ENCODE measurements at regions not wholly inside any gene's neighbourhood (a gene's known extent, or its start where the extent isn't known, plus 50 kb on each side); places are given as distances from the start of the nearest gene placed in this dataset.

- Histone ChIP-seq H3K27me3 (no peaks in the 10 kb centered on the region), H3K27ac (no peak overlapping the region), H3K36me3 (no peaks in the 10 kb centered on the region), H3K4me3 (no peak overlapping the region), H3K9me3 (no peaks in the 10 kb centered on the region), H3K4me1 (peaks cover 0 to 8% (median 2%) of the 10 kb centered on the region in 4 donors)
- no peak for DNase-seq
- intact Hi-C loops (cut with DNase I; ENCODE audit: low total_unique reads): no loop called here
- WGBS, 5 donors: 93 to 97% (median 96%) methylated on average over 8 of the region's 8 CpGs
- no peak for TF ChIP-seq POLR2AphosphoS5 (IDR thresholded peaks at IDR 0.05)
- no peak for TF ChIP-seq POLR2A (IDR thresholded peaks at IDR 0.05)
- TF ChIP-seq EP300 (IDR thresholded peaks at IDR 0.05): no peak
- TF ChIP-seq CTCF (IDR thresholded peaks at IDR 0.05): no peak
These were observed 479.4 kb upstream of the JARID2 start for GRCh38 chr6:14766391-14766994.

DNA sequence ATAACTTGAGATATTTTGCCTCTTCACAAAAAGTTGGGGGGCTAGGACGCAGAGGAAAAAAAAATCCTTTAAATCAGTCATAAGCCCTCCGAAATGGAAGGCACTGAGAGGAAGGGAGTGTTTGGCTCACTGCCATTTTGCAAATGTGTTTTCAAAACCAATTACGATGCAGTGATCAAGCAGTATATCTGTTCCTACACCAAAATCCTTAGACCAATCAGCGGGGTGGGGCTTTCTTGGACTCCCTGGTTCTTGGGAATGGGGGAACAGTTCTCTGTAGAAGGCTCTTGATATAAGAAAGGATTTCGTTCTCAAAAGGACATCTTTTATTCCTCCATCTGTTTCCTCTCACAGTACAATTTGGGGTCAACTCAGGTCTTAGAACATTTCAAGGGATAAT is 478.6 kb upstream of the JARID2 start:
- H3K36me3 ChIP-seq: no peaks in the 10 kb centered on the region
- peaks cover 0 to 8% (median 2%) of the 10 kb centered on the region in 4 donors for H3K4me1 ChIP-seq
- no peaks in the 10 kb centered on the region for H3K9me3 ChIP-seq
- peak in 1 of 2 donors; percentile 53 for DNase-seq
- TF ChIP-seq POLR2AphosphoS5 (IDR thresholded peaks at IDR 0.05): no peak
- TF ChIP-seq POLR2A (IDR thresholded peaks at IDR 0.05): no peak
- TF ChIP-seq CTCF (IDR thresholded peaks at IDR 0.05): no peak
- TF ChIP-seq EP300 (IDR thresholded peaks at IDR 0.05): no peak
- H3K4me3 ChIP-seq: no peak overlapping the region
- 55 to 81% (median 72%) methylated on average over 5 of the region's 5 CpGs for WGBS, 5 donors
- H3K27ac ChIP-seq: no peak overlapping the region
- no peaks in the 10 kb centered on the region for H3K27me3 ChIP-seq
- intact Hi-C loops (cut with DNase I; ENCODE audit: low total_unique reads): no loop called here

GRCh38 chr6:14770040-14770439 is 475.8 kb upstream of the JARID2 start:
- DNase-seq: no peak
- H3K4me3 ChIP-seq: no peak overlapping the region
- H3K9me3 ChIP-seq: no peaks in the 10 kb centered on the region
- peaks cover 0 to 4% (median 0%) of the 10 kb centered on the region in 4 donors for H3K4me1 ChIP-seq
- no peaks in the 10 kb centered on the region for H3K36me3 ChIP-seq
- intact Hi-C loops (cut with DNase I; ENCODE audit: low total_unique reads): no loop called here
- H3K27me3 ChIP-seq: no peaks in the 10 kb centered on the region
- 82 to 97% (median 94%) methylated on average over 3 of the region's 3 CpGs for WGBS, 5 donors
- TF ChIP-seq CTCF (IDR thresholded peaks at IDR 0.05) (no peak), POLR2AphosphoS5 (IDR thresholded peaks at IDR 0.05) (no peak), EP300 (IDR thresholded peaks at IDR 0.05) (no peak), POLR2A (IDR thresholded peaks at IDR 0.05) (no peak)
- no peak overlapping the region for H3K27ac ChIP-seq

DNA sequence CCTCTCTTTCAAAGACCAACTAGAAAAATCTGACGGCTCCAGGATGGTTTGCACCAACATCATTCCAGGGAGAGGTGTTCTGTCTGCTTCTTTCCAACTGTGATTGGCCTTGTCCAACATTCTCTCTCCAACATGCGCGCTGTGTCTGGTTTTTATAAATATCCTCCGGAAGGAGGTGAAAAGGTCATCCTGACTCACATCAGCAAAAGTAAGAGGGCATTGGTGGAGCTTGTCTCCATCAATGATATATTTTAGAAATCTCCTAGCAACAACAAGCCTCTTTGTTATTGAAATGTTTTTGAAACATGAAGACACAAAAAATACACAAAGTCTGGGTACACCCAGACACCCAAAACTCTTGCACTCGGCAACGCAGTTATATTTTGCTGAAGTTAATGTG is 475.3 kb upstream of the JARID2 start:
- peak in 1 of 2 donors; percentile 23 for DNase-seq
- H3K4me1 ChIP-seq: peaks cover 0 to 5% (median 2%) of the 10 kb centered on the region in 4 donors
- H3K4me3 ChIP-seq: no peak overlapping the region
- no peaks in the 10 kb centered on the region for H3K9me3 ChIP-seq
- H3K27me3 ChIP-seq: no peaks in the 10 kb centered on the region
- no peak overlapping the region for H3K27ac ChIP-seq
- 77 to 84% (median 81%) methylated on average over 6 of the region's 6 CpGs for WGBS, 5 donors
- no peaks in the 10 kb centered on the region for H3K36me3 ChIP-seq
- TF ChIP-seq EP300 (IDR thresholded peaks at IDR 0.05) (no peak), CTCF (IDR thresholded peaks at IDR 0.05) (no peak), POLR2A (IDR thresholded peaks at IDR 0.05) (no peak), POLR2AphosphoS5 (IDR thresholded peaks at IDR 0.05) (no peak)
- intact Hi-C loops (cut with DNase I; ENCODE audit: low total_unique reads): no loop called here
